Activated CD4-positive, alpha-beta T cell treated with anti-CD3 and anti-CD28 coated beads for 36 hours (primary cell): ENCODE measurements at regions not wholly inside any gene's neighbourhood (a gene's known extent, or its start where the extent isn't known, plus 50 kb on each side); places are given as distances from the start of the nearest gene placed in this dataset.

Experiments used
- ATAC-seq: fragments of 200-7000 bp; cut with Tn5 transposase; one replicate; pipeline ENCODE4 v1.10.0; 2021; ENCODE audit warnings: mild to moderate bottlenecking, moderate library complexity
- CTCF ChIA-PET: fragments of 350-600 bp; sonication (Branson Sonifier 250); formaldehyde crosslinking; loops from one replicate; lab custom pipeline; 2021; ENCODE audit warnings: antibody characterized with exemption; lab: Charles Lee
- POLR2A ChIA-PET: fragments of 350-600 bp; sonication (Branson Sonifier 250); formaldehyde crosslinking; loops from one replicate; lab custom pipeline; 2021; ENCODE audit warnings: antibody characterized with exemption, inconsistent platforms; lab: Charles Lee
- DNase-seq: peaks from one replicate; pipeline ENCODE4 v3.0.0-alpha.2; 2020
- H3K27ac Mint-ChIP-seq: one replicate; pipeline ENCODE4 v1.8.0; 2021; ENCODE audit warnings: mixed read lengths
- H3K27me3 Mint-ChIP-seq: one replicate; pipeline ENCODE4 v1.8.0; 2021; ENCODE audit warnings: mixed read lengths
- H3K36me3 Mint-ChIP-seq: one replicate; pipeline ENCODE4 v1.8.0; 2021; ENCODE audit warnings: low read depth, mixed read lengths
- H3K4me1 Mint-ChIP-seq: one replicate; pipeline ENCODE4 v1.8.0; 2021; ENCODE audit warnings: mixed read lengths
- H3K4me3 Mint-ChIP-seq: one replicate; pipeline ENCODE4 v1.8.0; 2021; ENCODE audit warnings: mild to moderate bottlenecking, moderate library complexity, mixed read lengths
- H3K9me3 Mint-ChIP-seq: one replicate; pipeline ENCODE4 v1.8.0; 2021; ENCODE audit warnings: low read depth, mixed read lengths
- intact Hi-C, 2 experiments: fragments of 100-400 bp; cut with DNase I in 1 of 2; cut with micrococcal nuclease in 1 of 2; formaldehyde crosslinking; loops; one replicate each; pipeline versions ENCODE4 v1.14.2 to v1.15.1; 2022 to 2024; cut with DNase I, micrococcal nuclease

DNA sequence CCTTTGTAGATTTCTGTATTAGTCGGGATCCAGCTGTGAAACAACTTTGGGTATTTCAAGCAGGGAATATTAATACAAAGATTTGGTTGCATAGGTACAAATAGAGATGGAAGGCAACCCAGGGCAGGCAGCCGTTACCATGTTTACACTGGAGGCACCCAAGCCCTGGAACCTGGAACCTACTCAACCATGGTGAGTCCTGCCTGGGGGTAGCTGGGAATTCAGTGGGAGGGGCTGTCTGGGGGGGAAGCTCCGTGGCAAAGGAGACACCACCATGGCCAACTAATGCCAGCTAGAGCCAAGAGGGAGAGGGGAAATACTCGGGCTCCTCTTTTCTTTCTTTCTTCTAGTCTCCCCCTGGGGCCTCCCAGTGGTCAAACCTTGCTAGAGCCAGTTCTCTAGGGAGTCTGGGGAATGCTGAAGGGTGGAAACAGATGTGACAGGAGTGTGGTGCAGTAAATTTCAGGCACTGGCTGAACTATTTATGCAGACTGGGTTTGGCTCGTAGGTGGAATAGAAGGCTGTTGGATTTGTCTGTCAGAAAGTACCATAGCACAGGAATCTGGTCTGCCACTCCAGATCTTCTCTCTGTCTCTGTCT lies 91.9 kb upstream of the CACNA1E start:
- Mint-ChIP-seq H3K4me1 (peaks cover 9% of the 10 kb centered on the region), H3K9me3 (no peaks in the 10 kb centered on the region), H3K36me3 (no peaks in the 10 kb centered on the region), H3K27me3 (no peaks in the 10 kb centered on the region), H3K27ac (peak overlapping the region; percentile 28), H3K4me3 (no peak overlapping the region)
- ChIA-PET CTCF (interaction anchor here (0.7 to 2.8 kb wide), 2 partner anchors 8 to 688 kb away, joined by 4 to 8 read pairs; no protein-coding TSS in a partner anchor), POLR2A (no interaction called here)
- ATAC-seq (no peak), DNase-seq (no peak)
- intact Hi-C loops: loop anchor here in 1 of 2 experiments (5.0 to 10.0 kb wide), 4 partner anchors 294 to 853 kb away; partner anchors contain the start of gene STX6

GRCh38 chr1:181392133-181392532 lies 91.2 kb upstream of the CACNA1E start:
- no peaks in the 10 kb centered on the region for H3K27me3 Mint-ChIP-seq
- CTCF ChIA-PET: no interaction called here
- POLR2A ChIA-PET: interaction anchor here (1.0 kb wide), 1 partner anchor 18 kb away, joined by 3 read pairs; no protein-coding TSS in a partner anchor
- no peak for ATAC-seq
- DNase-seq: no peak
- intact Hi-C loops: loop anchor here in 1 of 2 experiments (5.0 to 10.0 kb wide), 4 partner anchors 295 to 853 kb away; partner anchors contain the start of gene STX6
- no peaks in the 10 kb centered on the region for H3K9me3 Mint-ChIP-seq
- H3K36me3 Mint-ChIP-seq: no peaks in the 10 kb centered on the region
- H3K4me1 Mint-ChIP-seq: peaks cover 9% of the 10 kb centered on the region
- no peak overlapping the region for H3K4me3 Mint-ChIP-seq
- H3K27ac Mint-ChIP-seq: peak overlapping the region; percentile 6

DNA sequence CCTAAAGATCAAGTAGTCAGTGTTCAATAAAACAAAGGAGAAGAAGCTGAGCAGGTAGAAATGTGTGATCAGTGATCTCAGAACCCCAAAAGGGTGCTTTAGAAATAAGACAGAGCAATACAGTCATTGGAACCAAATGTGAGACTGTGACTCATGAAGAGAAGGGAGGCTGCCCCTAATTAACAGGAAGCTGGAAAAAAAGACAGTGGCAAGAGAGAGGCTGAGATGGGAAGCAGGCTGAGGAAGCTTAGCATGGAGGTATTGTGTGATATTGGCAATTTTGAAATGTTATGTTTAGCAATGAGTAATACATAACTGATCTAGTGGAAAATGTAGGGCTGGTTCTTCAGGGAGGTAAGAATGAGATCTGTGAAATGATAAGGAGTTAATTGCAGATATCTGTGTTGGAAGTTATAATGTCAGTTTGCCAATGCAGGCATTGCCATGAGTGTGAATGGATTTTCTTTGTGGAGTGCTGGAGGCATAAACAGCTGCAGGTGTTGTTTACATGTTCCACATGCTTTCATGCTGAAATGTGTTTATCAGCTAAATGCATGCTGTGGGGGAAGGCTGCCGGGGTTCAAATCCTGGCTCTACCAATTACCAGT lies 90.6 kb upstream of the CACNA1E start:
- H3K4me1 Mint-ChIP-seq: peaks cover 13% of the 10 kb centered on the region
- ChIA-PET POLR2A (interaction anchor here (1.0 kb wide), 1 partner anchor 17 kb away, joined by 3 read pairs; no protein-coding TSS in a partner anchor), CTCF (interaction anchor here (0.8 kb wide), 1 partner anchor 202 kb away, joined by 3 read pairs; no protein-coding TSS in a partner anchor)
- intact Hi-C loops: loop anchor here in 1 of 2 experiments (5.0 to 10.0 kb wide), 4 partner anchors 295 to 852 kb away; partner anchors contain the start of gene STX6
- H3K27ac Mint-ChIP-seq: peak overlapping the region; percentile 33
- H3K27me3 Mint-ChIP-seq: no peaks in the 10 kb centered on the region
- H3K9me3 Mint-ChIP-seq: no peaks in the 10 kb centered on the region
- no peak overlapping the region for H3K4me3 Mint-ChIP-seq
- DNase-seq: no peak
- no peaks in the 10 kb centered on the region for H3K36me3 Mint-ChIP-seq
- ATAC-seq: peak; percentile 50

DNA sequence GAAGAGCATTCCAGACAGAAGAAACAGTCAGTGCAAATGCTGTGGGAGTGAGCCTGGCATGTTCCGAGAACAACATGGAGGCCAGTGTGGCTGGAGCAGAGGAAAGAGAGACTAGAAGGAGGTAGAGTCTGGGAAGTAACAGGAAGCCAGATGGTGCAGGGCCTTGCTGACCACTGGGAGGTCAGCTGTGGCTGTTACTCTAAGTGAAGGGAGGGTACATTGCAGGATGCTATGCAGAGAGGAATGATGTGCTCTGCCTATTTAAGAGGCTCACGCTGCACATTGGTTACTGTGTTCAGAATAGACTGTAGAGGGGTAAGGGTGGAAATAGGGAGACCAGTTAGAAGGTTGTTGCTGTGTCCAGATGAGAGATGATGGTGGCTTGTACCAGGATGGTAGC lies 88.6 kb upstream of the CACNA1E start:
- Mint-ChIP-seq H3K36me3 (no peaks in the 10 kb centered on the region), H3K27ac (no peak overlapping the region), H3K27me3 (no peaks in the 10 kb centered on the region), H3K4me1 (peaks cover 31% of the 10 kb centered on the region), H3K4me3 (no peak overlapping the region), H3K9me3 (no peaks in the 10 kb centered on the region)
- intact Hi-C loops: loop anchor here in 1 of 2 experiments (5.0 to 10.0 kb wide), 6 partner anchors 297 to 850 kb away; partner anchors contain the start of genes IER5, MR1 and STX6
- POLR2A ChIA-PET: no interaction called here
- CTCF ChIA-PET: interaction anchor here (0.6 kb wide), 1 partner anchor 28 kb away, joined by 6 read pairs; no protein-coding TSS in a partner anchor
- DNase-seq (no peak), ATAC-seq (no peak)

DNA sequence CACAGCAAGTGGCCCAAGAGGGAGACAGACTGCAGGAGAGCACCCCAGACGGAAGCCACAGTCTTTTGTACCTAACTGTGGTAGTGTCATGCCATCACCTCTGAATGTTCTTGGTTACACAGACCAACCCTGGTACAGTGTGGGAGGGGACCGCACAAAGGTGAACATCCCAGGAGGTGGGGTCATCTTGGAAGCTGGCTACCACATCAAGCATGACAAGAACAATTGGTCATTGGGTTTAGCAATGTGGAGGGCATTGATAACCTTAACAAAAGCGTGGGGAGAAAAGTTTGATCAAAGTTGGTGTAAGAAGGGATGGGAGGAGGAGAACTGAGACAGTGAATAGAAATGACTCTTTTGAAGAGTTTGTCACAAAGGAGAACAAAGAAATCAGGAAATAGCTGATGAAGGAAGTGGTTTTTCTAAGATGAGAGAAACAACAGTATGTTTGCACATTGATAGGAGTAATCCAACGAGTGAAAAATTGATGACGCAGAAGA lies 87.1 kb upstream of the CACNA1E start:
- POLR2A ChIA-PET: interaction anchor here (1.0 kb wide), 1 partner anchor 894 kb away, joined by 3 read pairs; the partner anchor contains the start of gene ACBD6
- H3K27me3 Mint-ChIP-seq: no peaks in the 10 kb centered on the region
- intact Hi-C loops: loop anchor here in 1 of 2 experiments (2.0 to 10.0 kb wide), 4 partner anchors 71 to 849 kb away; partner anchors contain the start of genes IER5 and MR1
- peak; percentile 71 for DNase-seq
- peaks cover 29% of the 10 kb centered on the region for H3K4me1 Mint-ChIP-seq
- CTCF ChIA-PET: interaction anchor here (0.5 to 2.5 kb wide), 4 partner anchors 11 to 255 kb away, joined by 3 to 15 read pairs (median 4); no protein-coding TSS in a partner anchor
- ATAC-seq: peak; percentile 85
- no peaks in the 10 kb centered on the region for H3K36me3 Mint-ChIP-seq
- H3K4me3 Mint-ChIP-seq: no peak overlapping the region
- no peak overlapping the region for H3K27ac Mint-ChIP-seq
- no peaks in the 10 kb centered on the region for H3K9me3 Mint-ChIP-seq

- peaks cover 31% of the 10 kb centered on the region for H3K4me1 Mint-ChIP-seq
- H3K9me3 Mint-ChIP-seq: no peaks in the 10 kb centered on the region
- H3K27me3 Mint-ChIP-seq: no peaks in the 10 kb centered on the region
- CTCF ChIA-PET: interaction anchor here (0.5 to 2.5 kb wide), 4 partner anchors 11 to 204 kb away, joined by 3 to 15 read pairs (median 4); no protein-coding TSS in a partner anchor
- no peak overlapping the region for H3K27ac Mint-ChIP-seq
- ATAC-seq (no peak), DNase-seq (peak; percentile 21)
- intact Hi-C loops: loop anchor here in 1 of 2 experiments (2.0 to 10.0 kb wide), 4 partner anchors 72 to 848 kb away; partner anchors contain the start of genes IER5 and MR1
- POLR2A ChIA-PET: interaction anchor here (1.0 kb wide), 1 partner anchor 895 kb away, joined by 3 read pairs; the partner anchor contains the start of gene ACBD6
- no peaks in the 10 kb centered on the region for H3K36me3 Mint-ChIP-seq
- H3K4me3 Mint-ChIP-seq: no peak overlapping the region
These were observed 86.5 kb upstream of the CACNA1E start for GRCh38 chr1:181396811-181397210.

GRCh38 chr1:181397845-181398244 lies 85.5 kb upstream of the CACNA1E start:
- peak; percentile 27 for ATAC-seq

DNA sequence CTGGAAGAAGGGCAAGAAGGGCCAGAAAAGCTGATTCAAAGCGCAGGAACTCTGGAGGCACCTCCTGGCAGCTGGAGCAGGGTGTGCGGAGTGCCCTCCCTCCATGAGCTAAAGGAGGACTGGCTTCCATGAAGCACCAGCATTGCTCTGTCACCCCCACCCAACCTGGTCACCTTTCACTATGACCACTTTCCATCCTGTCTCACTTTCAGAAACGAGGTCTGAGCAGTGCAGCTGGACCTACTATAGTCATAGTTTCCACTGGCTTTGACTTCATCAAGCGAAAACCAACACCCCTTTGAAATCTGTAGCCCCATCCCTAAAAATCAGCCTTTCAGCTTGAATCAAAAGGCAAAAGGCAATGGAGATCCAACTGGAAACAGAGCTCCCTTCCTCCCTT lies 84.8 kb upstream of the CACNA1E start:
- intact Hi-C loops: loop anchor here (2.0 to 10.0 kb wide), 4 partner anchors 24 to 846 kb away; partner anchors contain the start of genes IER5 (in 1 of the 2) and MR1 (in 1 of the 2)
- DNase-seq (peak; percentile 59), ATAC-seq (peak; percentile 45)
- H3K36me3 Mint-ChIP-seq: no peaks in the 10 kb centered on the region
- CTCF ChIA-PET: interaction anchor here (0.6 to 2.5 kb wide), 9 partner anchors 8 to 210 kb away, joined by 3 to 15 read pairs (median 4); no protein-coding TSS in a partner anchor
- no peaks in the 10 kb centered on the region for H3K27me3 Mint-ChIP-seq
- no peaks in the 10 kb centered on the region for H3K9me3 Mint-ChIP-seq
- POLR2A ChIA-PET: no interaction called here
- peak overlapping the region; percentile 76 for H3K27ac Mint-ChIP-seq
- H3K4me1 Mint-ChIP-seq: peaks cover 31% of the 10 kb centered on the region
- H3K4me3 Mint-ChIP-seq: no peak overlapping the region

More at GRCh38 chr1:181397845-181398244, 85.5 kb upstream of the CACNA1E start:
- Mint-ChIP-seq H3K27me3 (no peaks in the 10 kb centered on the region), H3K4me3 (no peak overlapping the region), H3K36me3 (no peaks in the 10 kb centered on the region), H3K4me1 (peaks cover 31% of the 10 kb centered on the region), H3K27ac (peak overlapping the region; percentile 76), H3K9me3 (no peaks in the 10 kb centered on the region)
- peak; percentile 17 for DNase-seq
- CTCF ChIA-PET: interaction anchor here (0.6 to 2.5 kb wide), 10 partner anchors 8 to 270 kb away, joined by 3 to 15 read pairs (median 4); no protein-coding TSS in a partner anchor
- POLR2A ChIA-PET: no interaction called here
- intact Hi-C loops: loop anchor here (2.0 to 10.0 kb wide), 5 partner anchors 25 to 847 kb away; partner anchors contain the start of genes IER5 (in 1 of the 2) and MR1 (in 1 of the 2)

DNA sequence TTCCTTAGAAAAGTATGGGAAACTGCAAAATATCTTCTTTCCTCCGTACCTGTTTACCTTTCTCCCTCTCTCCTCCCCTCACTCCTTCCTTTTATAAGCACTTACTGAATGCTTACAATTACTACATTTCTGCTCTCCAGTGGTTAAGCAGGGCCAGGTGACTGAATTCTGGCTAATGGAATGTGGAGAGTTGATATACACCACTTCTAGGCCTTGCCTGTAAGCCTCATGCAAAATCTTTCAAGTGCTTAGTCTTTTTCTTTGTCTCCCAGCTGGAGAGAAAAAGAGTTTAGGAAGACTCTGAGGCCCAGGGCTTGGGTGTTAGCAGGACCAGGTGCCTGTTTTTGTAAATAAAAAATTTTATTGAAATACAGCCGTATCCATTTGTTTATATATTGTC lies 77.7 kb upstream of the CACNA1E start:
- Mint-ChIP-seq H3K36me3 (no peaks in the 10 kb centered on the region), H3K4me1 (peaks cover 15% of the 10 kb centered on the region), H3K27ac (no peak overlapping the region), H3K9me3 (no peaks in the 10 kb centered on the region), H3K4me3 (no peak overlapping the region), H3K27me3 (no peaks in the 10 kb centered on the region)
- ATAC-seq: no peak
- CTCF ChIA-PET: no interaction called here
- no peak for DNase-seq
- POLR2A ChIA-PET: no interaction called here
- intact Hi-C loops: no loop called here

GRCh38 chr1:181406989-181407388 lies 76.3 kb upstream of the CACNA1E start:
- Mint-ChIP-seq H3K9me3 (no peaks in the 10 kb centered on the region), H3K27me3 (no peaks in the 10 kb centered on the region), H3K4me3 (no peak overlapping the region), H3K27ac (no peak overlapping the region), H3K36me3 (no peaks in the 10 kb centered on the region), H3K4me1 (peaks cover 7% of the 10 kb centered on the region)
- POLR2A ChIA-PET: no interaction called here
- DNase-seq (no peak), ATAC-seq (peak; percentile 42)
- CTCF ChIA-PET: interaction anchor here (0.5 to 0.8 kb wide), 2 partner anchors 18 to 23 kb away, joined by 3 read pairs; no protein-coding TSS in a partner anchor
- intact Hi-C loops: no loop called here
